HG03139 (cell line): ENCODE measurements at regions not wholly inside any gene's neighbourhood (a gene's known extent, or its start where the extent isn't known, plus 50 kb on each side); places are given as distances from the start of the nearest gene placed in this dataset.
"Not testable (repeated sequence)": the region's sequence is repeated elsewhere in the genome, so short reads cannot be mapped to it uniquely, and the experiment has no call there.

Experiments used
- ATAC-seq: cut with Tn5 transposase; IDR thresholded peaks from one replicate; pipeline ENCODE4 v1.9.1; 2021; ENCODE audit not compliant: unreplicated experiment

DNA sequence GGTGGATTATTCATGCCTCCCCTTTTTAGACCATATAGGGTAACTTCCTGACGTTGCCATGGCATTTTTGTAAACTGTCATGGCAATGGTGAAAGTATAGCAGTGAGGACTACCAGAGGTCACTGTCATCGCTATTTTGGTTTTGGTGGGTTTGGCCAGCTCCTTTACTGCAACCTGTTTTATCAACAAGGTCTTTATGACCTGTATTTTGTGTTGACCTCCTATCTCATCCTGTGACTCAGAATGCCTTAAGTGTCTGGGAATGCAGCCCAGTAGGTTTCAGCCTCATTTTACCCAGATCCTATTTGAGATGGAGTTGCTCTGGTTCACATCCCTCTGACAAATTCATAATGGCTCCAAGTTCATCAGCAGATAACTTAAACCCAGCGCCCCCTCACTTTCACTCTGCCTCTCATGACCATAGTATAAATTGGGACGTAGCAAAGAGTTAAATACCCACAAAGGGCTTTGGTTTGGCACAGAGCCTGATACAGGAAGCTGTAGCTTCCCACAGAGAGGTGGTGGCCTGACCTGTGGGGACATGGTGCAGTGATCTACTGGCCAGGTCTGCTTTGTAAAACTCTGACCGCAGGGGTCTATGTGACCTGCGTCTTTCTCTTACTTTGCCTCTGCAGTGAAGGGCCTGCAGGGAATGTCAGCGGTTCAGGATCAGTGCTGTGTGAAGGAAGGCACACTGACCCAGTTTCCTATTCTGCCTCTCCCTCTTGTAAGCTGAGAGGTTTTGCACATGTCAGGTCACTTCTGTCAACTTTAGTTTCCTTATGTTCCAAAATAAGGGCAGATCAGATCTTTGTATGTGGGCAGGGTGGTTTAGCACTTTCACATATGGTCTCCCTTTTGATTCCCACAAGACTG, 78.1 kb upstream of the ZNF644 start:
- no peak for ATAC-seq

- no peak for ATAC-seq
Observed at GRCh38 chr1:91098299-91098906, 76.6 kb upstream of the ZNF644 start.

- not testable (repeated sequence) for ATAC-seq
Observed at GRCh38 chr1:91095321-91095720, 73.5 kb upstream of the ZNF644 start.

DNA sequence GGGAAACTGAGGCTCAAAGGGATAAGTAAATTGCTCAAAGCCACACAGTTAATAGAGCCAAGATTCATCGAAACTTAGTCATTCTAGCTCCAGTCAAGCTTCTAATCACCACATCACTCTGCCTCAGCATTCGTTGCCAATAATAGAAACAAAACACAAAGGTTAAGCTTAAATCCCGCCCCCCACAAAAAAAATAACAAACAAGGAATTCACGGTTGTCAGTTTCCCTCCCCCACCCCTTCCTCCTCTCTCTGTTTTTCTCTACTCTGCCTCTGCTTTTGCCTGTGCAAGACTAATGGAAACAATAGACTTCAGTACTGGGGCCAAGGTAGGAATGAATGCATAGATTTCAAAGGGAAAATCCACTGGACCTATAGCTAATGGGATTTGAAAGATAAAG, 70.7 kb upstream of the ZNF644 start:
- ATAC-seq, result no peak

GRCh38 chr1:91091812-91092211, 70.0 kb upstream of the ZNF644 start:
- no peak for ATAC-seq

GRCh38 chr1:91080650-91081049, 58.8 kb upstream of the ZNF644 start:
- no peak for ATAC-seq

DNA sequence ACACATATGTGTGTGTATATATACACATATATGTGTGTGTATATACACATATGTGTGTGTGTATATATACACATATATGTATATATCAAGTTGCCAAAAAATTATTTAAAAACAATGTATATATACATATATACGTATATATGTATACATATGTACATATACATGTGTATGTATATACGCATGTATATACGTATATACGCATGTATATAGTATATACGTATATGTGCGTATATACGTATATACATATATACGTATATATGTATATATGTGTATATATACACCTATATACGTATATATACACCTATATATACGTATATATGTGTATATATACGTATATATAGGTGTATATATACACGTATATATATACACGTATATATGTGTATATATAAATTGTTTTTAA, 57.0 kb upstream of the ZNF644 start:
- ATAC-seq, result no peak

GRCh38 chr1:91076834-91077233, 55.0 kb upstream of the ZNF644 start:
- no peak for ATAC-seq

GRCh38 chr1:91075233-91076135, 53.6 kb upstream of the ZNF644 start:
- no peak for ATAC-seq

DNA sequence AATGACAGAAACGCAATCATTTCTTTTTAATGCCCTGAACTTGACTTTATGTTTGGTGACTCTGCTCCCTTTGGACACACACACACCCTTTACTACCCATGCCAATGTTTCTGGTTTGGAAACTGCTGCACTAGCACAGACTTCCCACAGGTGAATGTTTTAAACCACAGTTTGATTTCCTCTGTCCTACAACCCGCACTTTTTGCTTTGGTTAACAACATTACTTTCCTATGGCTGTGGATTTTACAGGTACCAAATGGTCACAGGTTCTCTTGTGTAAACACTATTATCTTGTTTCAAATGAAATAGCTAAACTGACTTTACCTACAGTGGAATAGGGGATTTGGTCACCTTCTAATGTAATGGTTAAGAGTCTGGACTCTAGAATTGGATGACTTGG, 51.5 kb upstream of the ZNF644 start:
- ATAC-seq, result no peak

DNA sequence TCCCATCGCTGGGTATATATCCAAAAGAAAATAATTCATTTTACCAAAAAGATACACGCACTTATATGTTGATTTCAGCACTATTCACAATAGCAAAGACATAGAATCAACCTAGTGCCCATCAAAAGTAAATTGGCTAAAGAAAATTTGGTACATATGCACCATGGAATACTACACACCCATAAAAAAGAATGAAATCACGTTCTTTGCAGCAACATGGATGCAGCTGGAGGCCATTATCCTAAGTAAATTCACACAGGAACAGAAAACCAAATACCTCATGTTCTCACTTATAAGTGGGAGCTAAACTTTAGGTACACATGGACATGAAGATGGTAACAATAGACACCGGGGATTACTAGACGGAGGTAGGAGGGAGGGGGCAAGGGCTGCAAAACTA, 50.0 kb upstream of the ZNF644 start:
- no peak for ATAC-seq
